ENCODE measurements at regions not wholly inside any gene's neighbourhood (a gene's known extent, or its start where the extent isn't known, plus 50 kb on each side); places are given as distances from the start of the nearest gene placed in this dataset.
A peak's percentile ranks its signal among the peaks of the same experiment; 100 is the strongest.

GRCh38 chr10:55668326-55668922 is 692.6 kb downstream of the ZWINT start:
- no peak overlapping the region for H3K4me3 ChIP-seq (replicated peaks; ENCODE audit: low read depth, low read length)
- TF ChIP-seq, protein P1, sequence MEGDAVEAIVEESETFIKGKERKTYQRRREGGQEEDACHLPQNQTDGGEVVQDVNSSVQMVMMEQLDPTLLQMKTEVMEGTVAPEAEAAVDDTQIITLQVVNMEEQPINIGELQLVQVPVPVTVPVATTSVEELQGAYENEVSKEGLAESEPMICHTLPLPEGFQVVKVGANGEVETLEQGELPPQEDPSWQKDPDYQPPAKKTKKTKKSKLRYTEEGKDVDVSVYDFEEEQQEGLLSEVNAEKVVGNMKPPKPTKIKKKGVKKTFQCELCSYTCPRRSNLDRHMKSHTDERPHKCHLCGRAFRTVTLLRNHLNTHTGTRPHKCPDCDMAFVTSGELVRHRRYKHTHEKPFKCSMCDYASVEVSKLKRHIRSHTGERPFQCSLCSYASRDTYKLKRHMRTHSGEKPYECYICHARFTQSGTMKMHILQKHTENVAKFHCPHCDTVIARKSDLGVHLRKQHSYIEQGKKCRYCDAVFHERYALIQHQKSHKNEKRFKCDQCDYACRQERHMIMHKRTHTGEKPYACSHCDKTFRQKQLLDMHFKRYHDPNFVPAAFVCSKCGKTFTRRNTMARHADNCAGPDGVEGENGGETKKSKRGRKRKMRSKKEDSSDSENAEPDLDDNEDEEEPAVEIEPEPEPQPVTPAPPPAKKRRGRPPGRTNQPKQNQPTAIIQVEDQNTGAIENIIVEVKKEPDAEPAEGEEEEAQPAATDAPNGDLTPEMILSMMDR (IDR thresholded peaks at IDR 0.05; ENCODE audit: low read length, missing control alignments): no peak
- no peak for DNase-seq (ENCODE audit: low read depth)

DNA sequence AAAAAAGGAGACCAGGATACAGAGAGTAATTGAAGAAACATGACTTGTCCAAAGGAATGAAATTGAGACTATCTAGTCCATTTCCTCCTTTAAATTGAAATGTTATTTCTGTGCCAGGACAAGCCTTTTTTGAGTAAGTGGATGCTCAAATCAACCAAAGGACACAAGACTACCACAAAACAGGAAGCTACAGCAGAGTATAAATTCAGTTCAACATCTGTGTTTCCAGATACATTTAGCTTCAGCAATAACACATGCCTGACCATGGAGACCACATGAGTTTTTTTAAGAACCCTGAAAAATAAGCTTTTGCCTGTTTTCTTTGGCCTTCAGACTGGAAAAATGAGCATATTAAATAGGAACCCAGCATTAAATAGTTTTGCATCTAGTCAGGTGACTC is 707.5 kb downstream of the ZWINT start:
- no peak overlapping the region for H3K4me3 ChIP-seq (replicated peaks; ENCODE audit: low read depth, low read length)
- TF ChIP-seq, protein P1 (IDR thresholded peaks at IDR 0.05; ENCODE audit: low read length, missing control alignments): no peak
- DNase-seq (ENCODE audit: low read depth): no peak

DNA sequence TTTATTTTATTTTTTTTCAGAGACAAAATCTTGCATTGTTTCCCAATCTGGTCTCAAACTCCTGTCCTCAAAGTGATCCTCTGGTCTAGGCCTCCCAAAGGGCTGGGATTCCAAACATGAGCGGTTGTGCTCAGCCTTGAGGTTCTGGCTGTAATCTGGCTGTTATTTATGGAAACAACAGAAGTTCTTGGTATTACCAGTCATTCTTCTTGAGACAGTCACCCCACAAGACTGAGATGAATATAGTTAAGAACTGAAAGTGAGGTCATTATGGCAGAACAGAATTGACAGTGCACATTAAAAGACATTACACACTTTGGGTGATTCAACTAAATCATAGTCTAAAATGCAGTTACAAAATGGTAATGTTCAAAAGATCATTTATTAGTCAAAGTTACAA is 719.5 kb downstream of the ZWINT start:
- DNase-seq (ENCODE audit: low read depth): no peak
- TF ChIP-seq, protein P1 (IDR thresholded peaks at IDR 0.05; ENCODE audit: low read length, missing control alignments): no peak
- H3K4me3 ChIP-seq (replicated peaks; ENCODE audit: low read depth, low read length): no peak overlapping the region

- peak; percentile 21 for DNase-seq (ENCODE audit: low read depth)
- TF ChIP-seq, protein P1 (IDR thresholded peaks at IDR 0.05; ENCODE audit: low read length, missing control alignments): peak; percentile 20
- H3K4me3 ChIP-seq (replicated peaks; ENCODE audit: low read depth, low read length): peak overlapping the region; percentile 42
These were observed 729.9 kb downstream of the ZWINT start for GRCh38 chr10:55631071-55631654.

DNA sequence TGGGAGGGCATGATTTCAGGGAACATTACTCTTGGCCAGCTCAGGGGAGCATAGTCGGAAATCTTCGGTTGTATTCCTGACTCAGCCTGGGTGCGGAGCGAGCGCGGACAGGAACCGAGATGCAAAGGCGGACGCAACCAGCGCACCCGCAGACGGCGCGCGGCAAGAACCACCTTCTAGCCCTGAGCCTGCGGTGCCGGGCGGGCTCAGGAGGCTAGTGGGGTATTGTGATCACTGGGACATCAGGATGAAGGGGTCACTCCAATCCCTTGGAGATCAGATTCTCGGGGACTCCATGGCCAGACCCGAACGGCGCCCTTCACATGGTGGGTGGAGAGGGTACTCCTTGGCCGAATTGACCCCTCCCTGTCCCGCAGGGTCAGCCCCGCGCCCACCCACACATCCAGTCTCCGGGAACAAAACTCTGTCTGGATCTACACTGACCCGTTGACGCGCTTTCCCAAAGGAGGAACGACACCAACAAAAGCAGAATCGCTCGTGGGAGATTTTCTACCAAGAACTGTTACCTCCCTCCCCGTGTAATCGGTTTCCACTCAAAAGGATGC is 730.5 kb downstream of the ZWINT start:
- DNase-seq (ENCODE audit: low read depth): peak; percentile 4
- peak overlapping the region; percentile 42 for H3K4me3 ChIP-seq (replicated peaks; ENCODE audit: low read depth, low read length)
- TF ChIP-seq, protein P1 (IDR thresholded peaks at IDR 0.05; ENCODE audit: low read length, missing control alignments): no peak

- no peak overlapping the region for H3K4me3 ChIP-seq (replicated peaks; ENCODE audit: low read depth, low read length)
- peak; percentile 53 for DNase-seq (ENCODE audit: low read depth)
These were observed 731.1 kb downstream of the ZWINT start for GRCh38 chr10:55629793-55630490.

More at GRCh38 chr10:55629793-55630490, 731.1 kb downstream of the ZWINT start:
- TF ChIP-seq, protein P1 (IDR thresholded peaks at IDR 0.05; ENCODE audit: low read length, missing control alignments): peak; percentile 62

All from fibroblast of pulmonary artery (primary cell).